ENCODE measurements at regions not wholly inside any gene's neighbourhood (a gene's known extent, or its start where the extent isn't known, plus 50 kb on each side); places are given as distances from the start of the nearest gene placed in this dataset.

DNA sequence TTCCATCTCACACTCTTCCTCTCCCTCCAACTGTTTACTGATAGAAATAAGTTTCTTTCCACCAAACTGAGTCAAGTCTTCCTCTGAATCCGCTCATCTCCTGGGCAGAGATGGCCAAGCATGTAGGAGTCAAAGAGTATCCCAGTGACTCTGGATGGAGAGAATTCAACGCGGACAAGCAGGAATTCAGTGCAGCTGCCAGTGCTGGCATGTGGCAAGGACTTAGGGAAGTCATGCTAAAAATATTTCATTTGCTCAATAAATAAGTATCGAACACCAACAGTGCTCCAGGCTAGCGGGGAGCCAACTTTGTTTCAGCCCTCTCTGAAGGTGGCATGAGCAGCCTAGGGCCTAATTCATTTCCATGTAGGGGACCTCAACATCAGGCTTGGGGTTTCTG lies 351.6 kb upstream of the ZMIZ1 start:
- DNase-seq (ENCODE audit: low read depth, low spot score): no peak
- no TSS peak for BruUV-seq (replicated peaks)

DNA sequence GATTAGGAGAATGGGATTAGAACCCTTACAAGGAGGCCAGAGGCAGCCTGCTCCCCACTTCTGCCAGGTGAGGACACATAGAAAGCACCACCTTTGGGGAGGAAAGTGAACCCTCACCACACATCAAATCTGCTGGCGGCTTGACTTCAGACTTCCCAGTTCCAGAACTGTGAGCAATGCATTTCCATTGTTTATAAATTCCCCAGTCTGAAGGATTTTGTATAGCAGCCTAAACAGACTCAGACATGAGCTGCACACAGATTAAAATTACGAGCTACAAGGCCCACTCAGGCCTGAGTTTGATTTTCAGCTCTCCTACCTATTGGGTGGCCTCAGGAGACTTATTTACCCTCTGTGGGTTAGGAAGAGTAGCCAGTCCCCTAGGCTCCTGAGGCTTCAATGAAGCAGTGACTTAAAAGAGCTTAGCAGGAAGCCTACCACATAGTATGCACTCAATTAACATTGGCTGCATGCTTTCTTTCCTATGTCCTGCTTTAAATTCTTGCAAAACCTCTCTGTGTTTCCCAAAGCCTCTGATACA lies 350.7 kb upstream of the ZMIZ1 start:
- H3K9me3 ChIP-seq (ENCODE audit: control insufficient read depth in 1 of 2, insufficient read depth in 1 of 2, low read depth in 1 of 2, low read length in 2 of 2): no peaks in the 10 kb centered on the region
- no peak overlapping the region for H3K4me2 ChIP-seq (ENCODE audit: low read length)
- ChIA-PET RAD21 (ENCODE audit: low non-redundant PET in 1 of 2, low total read pairs in 2 of 2, uncharacterized antibody in 2 of 2, unreplicated experiment in 2 of 2) (no interaction called here), CTCF (no interaction called here), POLR2A (no interaction called here)
- no peak for DNase-seq (ENCODE audit: low read depth, low spot score)
- H2AFZ ChIP-seq (ENCODE audit: low read depth, low read length, poor library complexity, severe bottlenecking): no peak overlapping the region
- ATAC-seq: no peak
- no peaks in the 10 kb centered on the region for H3K36me3 ChIP-seq (ENCODE audit: control insufficient read depth in 1 of 2, insufficient read depth in 2 of 2, low read length in 2 of 2)
- H3K27me3 ChIP-seq (ENCODE audit: insufficient read depth, low read length): peaks cover 17% of the 10 kb centered on the region
- no peak overlapping the region for H3K4me3 ChIP-seq (replicated peaks in 1 of 2; ENCODE audit: low read depth in 1 of 2, low read length in 2 of 2)
- no peaks in the 10 kb centered on the region for H3K9me2 ChIP-seq (ENCODE audit: insufficient read depth)
- BruUV-seq (replicated peaks): no TSS peak
- TF ChIP-seq, protein P1, sequence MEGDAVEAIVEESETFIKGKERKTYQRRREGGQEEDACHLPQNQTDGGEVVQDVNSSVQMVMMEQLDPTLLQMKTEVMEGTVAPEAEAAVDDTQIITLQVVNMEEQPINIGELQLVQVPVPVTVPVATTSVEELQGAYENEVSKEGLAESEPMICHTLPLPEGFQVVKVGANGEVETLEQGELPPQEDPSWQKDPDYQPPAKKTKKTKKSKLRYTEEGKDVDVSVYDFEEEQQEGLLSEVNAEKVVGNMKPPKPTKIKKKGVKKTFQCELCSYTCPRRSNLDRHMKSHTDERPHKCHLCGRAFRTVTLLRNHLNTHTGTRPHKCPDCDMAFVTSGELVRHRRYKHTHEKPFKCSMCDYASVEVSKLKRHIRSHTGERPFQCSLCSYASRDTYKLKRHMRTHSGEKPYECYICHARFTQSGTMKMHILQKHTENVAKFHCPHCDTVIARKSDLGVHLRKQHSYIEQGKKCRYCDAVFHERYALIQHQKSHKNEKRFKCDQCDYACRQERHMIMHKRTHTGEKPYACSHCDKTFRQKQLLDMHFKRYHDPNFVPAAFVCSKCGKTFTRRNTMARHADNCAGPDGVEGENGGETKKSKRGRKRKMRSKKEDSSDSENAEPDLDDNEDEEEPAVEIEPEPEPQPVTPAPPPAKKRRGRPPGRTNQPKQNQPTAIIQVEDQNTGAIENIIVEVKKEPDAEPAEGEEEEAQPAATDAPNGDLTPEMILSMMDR (IDR thresholded peaks at IDR 0.05 in 2 of 3, conservative IDR thresholded peaks at IDR 0.05 in 1 of 3; ENCODE audit: borderline replicate concordance in 1 of 3, insufficient read depth in 1 of 3, low read depth in 2 of 3, low read length in 2 of 3): no peak
- TF ChIP-seq JUND (IDR thresholded peaks at IDR 0.05): no peak
- no peak for TF ChIP-seq EZH2phosphoT487 (IDR thresholded peaks at IDR 0.05; ENCODE audit: borderline replicate concordance)
- no peak for TF ChIP-seq POLR2A (IDR thresholded peaks at IDR 0.05; ENCODE audit: borderline replicate concordance, extremely low read depth, insufficient read depth, insufficient read length)
- TF ChIP-seq, protein P2, sequence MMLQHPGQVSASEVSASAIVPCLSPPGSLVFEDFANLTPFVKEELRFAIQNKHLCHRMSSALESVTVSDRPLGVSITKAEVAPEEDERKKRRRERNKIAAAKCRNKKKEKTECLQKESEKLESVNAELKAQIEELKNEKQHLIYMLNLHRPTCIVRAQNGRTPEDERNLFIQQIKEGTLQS (IDR thresholded peaks at IDR 0.05): no peak
- no peak for TF ChIP-seq FOSL1 (IDR thresholded peaks at IDR 0.05; ENCODE audit: low read depth)
- TF ChIP-seq EGR1 (IDR thresholded peaks at IDR 0.05; ENCODE audit: low read depth): no peak
- TF ChIP-seq TCF7L2 (IDR thresholded peaks at IDR 0.05; ENCODE audit: borderline replicate concordance, extremely low read depth, insufficient read depth, insufficient read length): no peak
- no peak for TF ChIP-seq ELF1 (IDR thresholded peaks at IDR 0.05; ENCODE audit: borderline replicate concordance, low read depth)
- TF ChIP-seq SRF (IDR thresholded peaks at IDR 0.05; ENCODE audit: low read depth): no peak
- H3K27ac ChIP-seq (ENCODE audit: low read depth, low read length): no peak overlapping the region
- intact Hi-C loops (cut with micrococcal nuclease): no loop called here
- no peaks in the 10 kb centered on the region for H4K20me1 ChIP-seq (ENCODE audit: insufficient read depth)
- H3K4me1 ChIP-seq (ENCODE audit: control insufficient read depth in 1 of 2, insufficient read depth in 2 of 2, low read length in 2 of 2): no peaks in the 10 kb centered on the region
- no peaks in the 10 kb centered on the region for H3K79me2 ChIP-seq (ENCODE audit: insufficient read depth, low read length)
- H3K9ac ChIP-seq (ENCODE audit: low read length): no peak overlapping the region

More for the DNA sequence above, 351.6 kb upstream of the ZMIZ1 start:
- ChIA-PET CTCF (no interaction called here), RAD21 (ENCODE audit: low non-redundant PET in 1 of 2, low total read pairs in 2 of 2, uncharacterized antibody in 2 of 2, unreplicated experiment in 2 of 2) (no interaction called here), POLR2A (no interaction called here)
- no peaks in the 10 kb centered on the region for H3K9me2 ChIP-seq (ENCODE audit: insufficient read depth)
- no peaks in the 10 kb centered on the region for H3K79me2 ChIP-seq (ENCODE audit: insufficient read depth, low read length)
- peaks cover 17% of the 10 kb centered on the region for H3K27me3 ChIP-seq (ENCODE audit: insufficient read depth, low read length)
- no peak overlapping the region for H3K4me2 ChIP-seq (ENCODE audit: low read length)
- no peak overlapping the region for H2AFZ ChIP-seq (ENCODE audit: low read depth, low read length, poor library complexity, severe bottlenecking)
- H3K4me3 ChIP-seq (replicated peaks in 1 of 2; ENCODE audit: low read depth in 1 of 2, low read length in 2 of 2): no peak overlapping the region
- H4K20me1 ChIP-seq (ENCODE audit: insufficient read depth): no peaks in the 10 kb centered on the region
- no peaks in the 10 kb centered on the region for H3K9me3 ChIP-seq (ENCODE audit: control insufficient read depth in 1 of 2, insufficient read depth in 1 of 2, low read depth in 1 of 2, low read length in 2 of 2)
- TF ChIP-seq, protein P3, sequence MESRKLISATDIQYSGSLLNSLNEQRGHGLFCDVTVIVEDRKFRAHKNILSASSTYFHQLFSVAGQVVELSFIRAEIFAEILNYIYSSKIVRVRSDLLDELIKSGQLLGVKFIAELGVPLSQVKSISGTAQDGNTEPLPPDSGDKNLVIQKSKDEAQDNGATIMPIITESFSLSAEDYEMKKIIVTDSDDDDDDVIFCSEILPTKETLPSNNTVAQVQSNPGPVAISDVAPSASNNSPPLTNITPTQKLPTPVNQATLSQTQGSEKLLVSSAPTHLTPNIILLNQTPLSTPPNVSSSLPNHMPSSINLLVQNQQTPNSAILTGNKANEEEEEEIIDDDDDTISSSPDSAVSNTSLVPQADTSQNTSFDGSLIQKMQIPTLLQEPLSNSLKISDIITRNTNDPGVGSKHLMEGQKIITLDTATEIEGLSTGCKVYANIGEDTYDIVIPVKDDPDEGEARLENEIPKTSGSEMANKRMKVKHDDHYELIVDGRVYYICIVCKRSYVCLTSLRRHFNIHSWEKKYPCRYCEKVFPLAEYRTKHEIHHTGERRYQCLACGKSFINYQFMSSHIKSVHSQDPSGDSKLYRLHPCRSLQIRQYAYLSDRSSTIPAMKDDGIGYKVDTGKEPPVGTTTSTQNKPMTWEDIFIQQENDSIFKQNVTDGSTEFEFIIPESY (IDR thresholded peaks at IDR 0.05; ENCODE audit: extremely low read depth, insufficient replicate concordance, low read length): no peak
- TF ChIP-seq POLR2A (IDR thresholded peaks at IDR 0.05; ENCODE audit: borderline replicate concordance, extremely low read depth, insufficient read depth, insufficient read length) (no peak), EZH2 (IDR thresholded peaks at IDR 0.05) (no peak), POLR2AphosphoS5 (IDR thresholded peaks at IDR 0.05; ENCODE audit: low read depth, low read length) (no peak), ELF1 (IDR thresholded peaks at IDR 0.05; ENCODE audit: borderline replicate concordance, low read depth) (no peak), SIN3A (IDR thresholded peaks at IDR 0.05; ENCODE audit: low read depth) (no peak), SP1 (IDR thresholded peaks at IDR 0.05; ENCODE audit: low read depth) (no peak), YY1 (IDR thresholded peaks at IDR 0.05; ENCODE audit: extremely low read depth, insufficient replicate concordance, low read depth, low read length) (no peak)
- no peaks in the 10 kb centered on the region for H3K36me3 ChIP-seq (ENCODE audit: control insufficient read depth in 1 of 2, insufficient read depth in 2 of 2, low read length in 2 of 2)
- H3K4me1 ChIP-seq (ENCODE audit: control insufficient read depth in 1 of 2, insufficient read depth in 2 of 2, low read length in 2 of 2): no peaks in the 10 kb centered on the region
- intact Hi-C loops (cut with micrococcal nuclease): no loop called here
- no peak overlapping the region for H3K27ac ChIP-seq (ENCODE audit: low read depth, low read length)
- H3K9ac ChIP-seq (ENCODE audit: low read length): no peak overlapping the region
- no peak for ATAC-seq

Data from HCT116 (cell line).